ENCODE measurements at regions not wholly inside any gene's neighbourhood (a gene's known extent, or its start where the extent isn't known, plus 50 kb on each side); places are given as distances from the start of the nearest gene placed in this dataset.

- TF ChIP-seq CTCF (IDR thresholded peaks at IDR 0.05), result peak; percentile 87 to 99 (median 94)
- no peak for TF ChIP-seq POLR2A (IDR thresholded peaks at IDR 0.05)
These were observed 63.7 kb upstream of the WAPL start for GRCh38 chr10:86585037-86585929.

Measured in heart left ventricle (tissue), 13 donors.